SK-N-SH treated with all-trans-retinoic acid at 6 μM for 48 hours (cell line): ENCODE measurements at regions not wholly inside any gene's neighbourhood (a gene's known extent, or its start where the extent isn't known, plus 50 kb on each side); places are given as distances from the start of the nearest gene placed in this dataset.

Source experiments
- ATAC-seq: fragments of 200-7000 bp; cut with Tn5 transposase; 3 replicates; pipeline ENCODE4 v1.9.1; 2020; ENCODE audit warnings: mild to moderate bottlenecking, moderate library complexity
- ARNTL ChIP-seq: fragments of 450-650 bp; formaldehyde crosslinking; IDR thresholded peaks from 2 replicates; pipeline ENCODE4 v1.5.0; 2020; ENCODE audit warnings: low read depth, mild to moderate bottlenecking, moderate library complexity, borderline replicate concordance
- BACH2 ChIP-seq: fragments of 250-450 bp; sonication (Bioruptor Pico); IDR thresholded peaks from 2 replicates; pipeline ENCODE4 v1.9.0; 2021; ENCODE audit warnings: mild to moderate bottlenecking, borderline replicate concordance
- CSDC2 ChIP-seq: fragments of 250-450 bp; sonication (Bioruptor Pico); IDR thresholded peaks from 2 replicates; pipeline ENCODE4 v1.5.0; 2020; ENCODE audit warnings: mild to moderate bottlenecking, moderate library complexity
- ESRRG ChIP-seq: fragments of 250-450 bp; sonication (Bioruptor Pico); IDR thresholded peaks from 2 replicates; pipeline ENCODE4 v1.6.1; 2021; ENCODE audit warnings: mild to moderate bottlenecking
- GLIS3 ChIP-seq: fragments of 250-450 bp; sonication (Bioruptor Pico); IDR thresholded peaks from 2 replicates; pipeline ENCODE4 v1.5.0; 2020; ENCODE audit warnings: mild to moderate bottlenecking, moderate library complexity
- ISL1 ChIP-seq: fragments of 250-450 bp; sonication (Bioruptor Pico); IDR thresholded peaks from 2 replicates; pipeline ENCODE4 v2.1.2; 2022; ENCODE audit warnings: mild to moderate bottlenecking, moderate library complexity
- OSR1 ChIP-seq: fragments of 250-450 bp; sonication (Bioruptor Pico); IDR thresholded peaks from 2 replicates; pipeline ENCODE4 v1.8.0; 2022; ENCODE audit warnings: moderate library complexity, mild to moderate bottlenecking, inconsistent platforms
- PPARA ChIP-seq: fragments of 250-450 bp; sonication (Bioruptor Pico); IDR thresholded peaks from 2 replicates; pipeline ENCODE4 v1.5.0; 2020; ENCODE audit warnings: mild to moderate bottlenecking, borderline replicate concordance
- RARB ChIP-seq: fragments of 250-450 bp; sonication (Bioruptor Pico); IDR thresholded peaks from 2 replicates; pipeline ENCODE4 v1.8.0; 2021; ENCODE audit warnings: mild to moderate bottlenecking, moderate library complexity
- SNAI2 ChIP-seq: fragments of 250-450 bp; sonication (Bioruptor Pico); IDR thresholded peaks from 2 replicates; pipeline ENCODE4 v1.5.0; 2020; ENCODE audit warnings: mild to moderate bottlenecking, moderate library complexity
- TCF4 ChIP-seq: fragments of 250-450 bp; sonication (Bioruptor Pico); IDR thresholded peaks from 2 replicates; pipeline ENCODE4 v1.8.0; 2021; ENCODE audit warnings: mild to moderate bottlenecking, moderate library complexity, borderline replicate concordance
- TOX ChIP-seq: fragments of 250-450 bp; sonication (Bioruptor Pico); IDR thresholded peaks from 2 replicates; pipeline ENCODE4 v1.8.0; 2021; ENCODE audit warnings: mild to moderate bottlenecking, moderate library complexity, borderline replicate concordance
- ZC3H10 ChIP-seq: fragments of 250-450 bp; sonication (Bioruptor Pico); IDR thresholded peaks from 2 replicates; pipeline ENCODE4 v1.5.1; 2021; ENCODE audit warnings: mild to moderate bottlenecking, moderate library complexity
- ZFP3 ChIP-seq: fragments of 250-450 bp; sonication (Bioruptor Pico); IDR thresholded peaks from 2 replicates; pipeline ENCODE4 v1.5.0; 2020; ENCODE audit warnings: mild to moderate bottlenecking, moderate library complexity
- ZFP30 ChIP-seq: fragments of 450-650 bp; formaldehyde crosslinking; IDR thresholded peaks from 2 replicates; pipeline ENCODE4 v1.5.0; 2022; ENCODE audit warnings: mild to moderate bottlenecking, moderate library complexity
- ZNF565 ChIP-seq: fragments of 450-650 bp; formaldehyde crosslinking; conservative IDR thresholded peaks from 2 replicates; pipeline ENCODE4 v1.5.0; 2020; ENCODE audit warnings: low read depth, mild to moderate bottlenecking, moderate library complexity
- ZNF70 ChIP-seq: fragments of 450-650 bp; formaldehyde crosslinking; IDR thresholded peaks from 2 replicates; pipeline ENCODE4 v1.5.0; 2020; ENCODE audit warnings: mild to moderate bottlenecking, moderate library complexity
- ZNF8 ChIP-seq: fragments of 450-650 bp; formaldehyde crosslinking; IDR thresholded peaks from 2 replicates; pipeline ENCODE4 v1.5.0; 2020; ENCODE audit warnings: mild to moderate bottlenecking, moderate library complexity
- TF ChIP-seq, protein P1 (sequence below): fragments of 250-450 bp; sonication (Bioruptor Pico); IDR thresholded peaks from 2 replicates; pipeline ENCODE4 v1.5.1; 2020; ENCODE audit warnings: low read depth, mild to moderate bottlenecking, moderate library complexity
- TF ChIP-seq, protein P2 (sequence below): fragments of 250-450 bp; sonication (Bioruptor Pico); IDR thresholded peaks from 2 replicates; pipeline ENCODE4 v1.8.0; 2021; ENCODE audit warnings: low read depth, mild to moderate bottlenecking, moderate library complexity, borderline replicate concordance
- TF ChIP-seq, protein P3 (sequence below): fragments of 250-450 bp; sonication (Bioruptor Pico); IDR thresholded peaks from 2 replicates; pipeline ENCODE4 v1.8.0; 2020; ENCODE audit warnings: mild to moderate bottlenecking, moderate library complexity, borderline replicate concordance
- TF ChIP-seq, protein P4 (sequence below): fragments of 250-450 bp; sonication (Bioruptor Pico); IDR thresholded peaks from 2 replicates; pipeline ENCODE4 v1.5.1; 2021; ENCODE audit warnings: mild to moderate bottlenecking, moderate library complexity
- TF ChIP-seq, protein P5 (sequence below): fragments of 250-450 bp; sonication (Bioruptor Pico); IDR thresholded peaks from 2 replicates; pipeline ENCODE4 v1.5.0; 2020; ENCODE audit warnings: mild to moderate bottlenecking, moderate library complexity

DNA sequence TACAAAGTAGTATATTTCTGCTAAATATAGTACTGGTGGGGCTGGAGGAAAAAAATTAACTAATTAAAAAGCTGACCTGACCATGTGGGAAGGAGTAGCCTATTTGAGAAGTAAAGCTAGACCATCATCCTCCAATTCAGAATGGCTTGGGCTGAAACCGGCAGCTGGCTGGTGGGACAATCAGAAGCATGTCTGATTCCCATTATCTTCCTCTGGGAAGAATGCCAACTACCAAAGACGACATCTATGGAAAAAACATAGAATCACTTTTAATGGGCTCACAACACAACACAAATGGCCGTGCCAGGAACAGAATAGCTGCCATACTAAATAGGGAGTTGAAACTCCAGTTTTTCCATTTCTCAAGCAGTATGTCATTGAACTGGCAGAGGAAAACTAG lies 120.4 kb upstream of the FREM2 start:
- ATAC-seq, result no peak; the same call in 2 of the 3 replicates

DNA sequence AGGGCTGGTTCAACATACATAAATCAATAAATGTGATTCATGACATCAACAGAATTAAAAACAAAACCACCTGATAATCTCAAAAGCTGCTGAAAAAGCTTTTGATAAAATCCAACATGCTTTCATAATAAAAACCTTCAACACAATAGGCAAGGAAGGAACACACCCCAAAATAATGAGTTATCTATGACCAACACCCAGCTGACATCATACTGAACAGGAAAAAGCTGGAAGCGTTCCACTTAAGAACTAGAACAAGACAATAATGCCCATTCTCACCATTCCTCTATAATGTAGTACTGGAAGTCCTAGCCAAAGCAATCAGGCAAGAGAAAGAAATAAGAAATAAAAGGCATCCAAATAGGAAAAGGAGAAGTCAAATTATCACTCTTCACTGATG lies 116.2 kb upstream of the FREM2 start:
- ATAC-seq, result no peak
- no peak for TF ChIP-seq PPARA
- TF ChIP-seq TCF4, result no peak
- no peak for TF ChIP-seq OSR1 (CRISPR knock-in tag)
- no peak for TF ChIP-seq ARNTL

More for the DNA sequence above, 120.4 kb upstream of the FREM2 start:
- TF ChIP-seq ESRRG, result no peak
- TF ChIP-seq, protein P1, sequence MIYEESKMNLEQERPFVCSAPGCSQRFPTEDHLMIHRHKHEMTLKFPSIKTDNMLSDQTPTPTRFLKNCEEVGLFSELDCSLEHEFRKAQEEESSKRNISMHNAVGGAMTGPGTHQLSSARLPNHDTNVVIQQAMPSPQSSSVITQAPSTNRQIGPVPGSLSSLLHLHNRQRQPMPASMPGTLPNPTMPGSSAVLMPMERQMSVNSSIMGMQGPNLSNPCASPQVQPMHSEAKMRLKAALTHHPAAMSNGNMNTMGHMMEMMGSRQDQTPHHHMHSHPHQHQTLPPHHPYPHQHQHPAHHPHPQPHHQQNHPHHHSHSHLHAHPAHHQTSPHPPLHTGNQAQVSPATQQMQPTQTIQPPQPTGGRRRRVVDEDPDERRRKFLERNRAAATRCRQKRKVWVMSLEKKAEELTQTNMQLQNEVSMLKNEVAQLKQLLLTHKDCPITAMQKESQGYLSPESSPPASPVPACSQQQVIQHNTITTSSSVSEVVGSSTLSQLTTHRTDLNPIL (CRISPR knock-in tag), result no peak
- no peak for TF ChIP-seq ZFP3 (CRISPR knock-in tag)
- no peak for TF ChIP-seq BACH2
- TF ChIP-seq, protein P2, sequence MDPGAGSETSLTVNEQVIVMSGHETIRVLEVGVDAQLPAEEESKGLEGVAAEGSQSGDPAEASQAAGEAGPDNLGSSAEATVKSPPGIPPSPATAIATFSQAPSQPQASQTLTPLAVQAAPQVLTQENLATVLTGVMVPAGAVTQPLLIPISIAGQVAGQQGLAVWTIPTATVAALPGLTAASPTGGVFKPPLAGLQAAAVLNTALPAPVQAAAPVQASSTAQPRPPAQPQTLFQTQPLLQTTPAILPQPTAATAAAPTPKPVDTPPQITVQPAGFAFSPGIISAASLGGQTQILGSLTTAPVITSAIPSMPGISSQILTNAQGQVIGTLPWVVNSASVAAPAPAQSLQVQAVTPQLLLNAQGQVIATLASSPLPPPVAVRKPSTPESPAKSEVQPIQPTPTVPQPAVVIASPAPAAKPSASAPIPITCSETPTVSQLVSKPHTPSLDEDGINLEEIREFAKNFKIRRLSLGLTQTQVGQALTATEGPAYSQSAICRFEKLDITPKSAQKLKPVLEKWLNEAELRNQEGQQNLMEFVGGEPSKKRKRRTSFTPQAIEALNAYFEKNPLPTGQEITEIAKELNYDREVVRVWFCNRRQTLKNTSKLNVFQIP, result no peak
- TF ChIP-seq ZNF565, result no peak
- no peak for TF ChIP-seq ZNF70 (CRISPR knock-in tag)
- no peak for TF ChIP-seq ZC3H10
- no peak for TF ChIP-seq ISL1 (CRISPR knock-in tag)
- TF ChIP-seq, protein P3, sequence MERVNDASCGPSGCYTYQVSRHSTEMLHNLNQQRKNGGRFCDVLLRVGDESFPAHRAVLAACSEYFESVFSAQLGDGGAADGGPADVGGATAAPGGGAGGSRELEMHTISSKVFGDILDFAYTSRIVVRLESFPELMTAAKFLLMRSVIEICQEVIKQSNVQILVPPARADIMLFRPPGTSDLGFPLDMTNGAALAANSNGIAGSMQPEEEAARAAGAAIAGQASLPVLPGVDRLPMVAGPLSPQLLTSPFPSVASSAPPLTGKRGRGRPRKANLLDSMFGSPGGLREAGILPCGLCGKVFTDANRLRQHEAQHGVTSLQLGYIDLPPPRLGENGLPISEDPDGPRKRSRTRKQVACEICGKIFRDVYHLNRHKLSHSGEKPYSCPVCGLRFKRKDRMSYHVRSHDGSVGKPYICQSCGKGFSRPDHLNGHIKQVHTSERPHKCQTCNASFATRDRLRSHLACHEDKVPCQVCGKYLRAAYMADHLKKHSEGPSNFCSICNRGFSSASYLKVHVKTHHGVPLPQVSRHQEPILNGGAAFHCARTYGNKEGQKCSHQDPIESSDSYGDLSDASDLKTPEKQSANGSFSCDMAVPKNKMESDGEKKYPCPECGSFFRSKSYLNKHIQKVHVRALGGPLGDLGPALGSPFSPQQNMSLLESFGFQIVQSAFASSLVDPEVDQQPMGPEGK (CRISPR knock-in tag), result no peak
- TF ChIP-seq, protein P4, sequence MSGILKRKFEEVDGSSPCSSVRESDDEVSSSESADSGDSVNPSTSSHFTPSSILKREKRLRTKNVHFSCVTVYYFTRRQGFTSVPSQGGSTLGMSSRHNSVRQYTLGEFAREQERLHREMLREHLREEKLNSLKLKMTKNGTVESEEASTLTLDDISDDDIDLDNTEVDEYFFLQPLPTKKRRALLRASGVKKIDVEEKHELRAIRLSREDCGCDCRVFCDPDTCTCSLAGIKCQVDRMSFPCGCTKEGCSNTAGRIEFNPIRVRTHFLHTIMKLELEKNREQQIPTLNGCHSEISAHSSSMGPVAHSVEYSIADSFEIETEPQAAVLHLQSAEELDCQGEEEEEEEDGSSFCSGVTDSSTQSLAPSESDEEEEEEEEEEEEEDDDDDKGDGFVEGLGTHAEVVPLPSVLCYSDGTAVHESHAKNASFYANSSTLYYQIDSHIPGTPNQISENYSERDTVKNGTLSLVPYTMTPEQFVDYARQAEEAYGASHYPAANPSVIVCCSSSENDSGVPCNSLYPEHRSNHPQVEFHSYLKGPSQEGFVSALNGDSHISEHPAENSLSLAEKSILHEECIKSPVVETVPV (CRISPR knock-in tag), result no peak
- no peak for TF ChIP-seq ZNF8
- TF ChIP-seq SNAI2, result no peak
- TF ChIP-seq, protein P5, sequence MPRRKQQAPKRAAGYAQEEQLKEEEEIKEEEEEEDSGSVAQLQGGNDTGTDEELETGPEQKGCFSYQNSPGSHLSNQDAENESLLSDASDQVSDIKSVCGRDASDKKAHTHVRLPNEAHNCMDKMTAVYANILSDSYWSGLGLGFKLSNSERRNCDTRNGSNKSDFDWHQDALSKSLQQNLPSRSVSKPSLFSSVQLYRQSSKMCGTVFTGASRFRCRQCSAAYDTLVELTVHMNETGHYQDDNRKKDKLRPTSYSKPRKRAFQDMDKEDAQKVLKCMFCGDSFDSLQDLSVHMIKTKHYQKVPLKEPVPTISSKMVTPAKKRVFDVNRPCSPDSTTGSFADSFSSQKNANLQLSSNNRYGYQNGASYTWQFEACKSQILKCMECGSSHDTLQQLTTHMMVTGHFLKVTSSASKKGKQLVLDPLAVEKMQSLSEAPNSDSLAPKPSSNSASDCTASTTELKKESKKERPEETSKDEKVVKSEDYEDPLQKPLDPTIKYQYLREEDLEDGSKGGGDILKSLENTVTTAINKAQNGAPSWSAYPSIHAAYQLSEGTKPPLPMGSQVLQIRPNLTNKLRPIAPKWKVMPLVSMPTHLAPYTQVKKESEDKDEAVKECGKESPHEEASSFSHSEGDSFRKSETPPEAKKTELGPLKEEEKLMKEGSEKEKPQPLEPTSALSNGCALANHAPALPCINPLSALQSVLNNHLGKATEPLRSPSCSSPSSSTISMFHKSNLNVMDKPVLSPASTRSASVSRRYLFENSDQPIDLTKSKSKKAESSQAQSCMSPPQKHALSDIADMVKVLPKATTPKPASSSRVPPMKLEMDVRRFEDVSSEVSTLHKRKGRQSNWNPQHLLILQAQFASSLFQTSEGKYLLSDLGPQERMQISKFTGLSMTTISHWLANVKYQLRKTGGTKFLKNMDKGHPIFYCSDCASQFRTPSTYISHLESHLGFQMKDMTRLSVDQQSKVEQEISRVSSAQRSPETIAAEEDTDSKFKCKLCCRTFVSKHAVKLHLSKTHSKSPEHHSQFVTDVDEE (CRISPR knock-in tag), result no peak
- no peak for TF ChIP-seq RARB (CRISPR knock-in tag)
- no peak for TF ChIP-seq TOX (CRISPR knock-in tag)
- no peak for TF ChIP-seq ZFP30 (CRISPR knock-in tag)
- no peak for TF ChIP-seq ARNTL
- TF ChIP-seq GLIS3 (CRISPR knock-in tag), result no peak
- TF ChIP-seq TCF4, result no peak
- TF ChIP-seq, all 23 proteins: peak for 0

DNA sequence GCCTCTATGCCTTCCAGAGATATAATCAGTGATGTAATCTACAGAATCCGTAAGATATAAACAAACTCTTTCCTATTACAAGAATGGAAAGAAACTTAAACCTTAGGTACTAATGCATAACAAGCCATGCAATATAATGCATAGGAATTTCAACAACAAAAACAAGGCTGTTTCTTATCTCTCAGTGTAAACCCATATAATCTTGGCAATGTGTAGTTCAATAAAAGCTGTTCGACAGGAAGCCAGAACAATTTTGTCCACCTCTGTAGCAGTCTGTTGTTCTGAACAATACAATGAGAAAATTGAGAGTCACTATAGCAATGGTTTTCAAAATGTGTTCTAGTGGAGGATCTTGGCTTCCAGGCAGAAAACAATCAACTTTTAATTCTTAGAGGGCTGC lies 111.5 kb upstream of the FREM2 start:
- no peak for ATAC-seq
- TF ChIP-seq TCF4, result no peak
- no peak for TF ChIP-seq ESRRG
- TF ChIP-seq CSDC2 (CRISPR knock-in tag), result no peak
- no peak for TF ChIP-seq GLIS3 (CRISPR knock-in tag)
- no peak for TF ChIP-seq SNAI2
- no peak for TF ChIP-seq ZNF8
- no peak for TF ChIP-seq ZNF70 (CRISPR knock-in tag)
- TF ChIP-seq, protein P4 (CRISPR knock-in tag), result no peak
- TF ChIP-seq ZNF565, result no peak
- TF ChIP-seq, protein P3 (CRISPR knock-in tag), result no peak
- TF ChIP-seq TOX (CRISPR knock-in tag), result no peak
- TF ChIP-seq, protein P1 (CRISPR knock-in tag), result no peak
- no peak for TF ChIP-seq BACH2
- no peak for TF ChIP-seq ZFP3 (CRISPR knock-in tag)
- TF ChIP-seq ZFP30 (CRISPR knock-in tag), result no peak
